ENCODE measurements at regions not wholly inside any gene's neighbourhood (a gene's known extent, or its start where the extent isn't known, plus 50 kb on each side); places are given as distances from the start of the nearest gene placed in this dataset.

- DNase-seq (ENCODE audit: low spot score in 2 of 2) = no peak
- no peak for ATAC-seq (ENCODE audit: low read depth)
- Mint-ChIP-seq H3K27me3 (no peaks in the 10 kb centered on the region), H3K4me1 (no peaks in the 10 kb centered on the region), H3K27ac (no peak overlapping the region), H3K9me3 (peaks cover 3% of the 10 kb centered on the region), H3K4me3 (no peak overlapping the region), H3K36me3 (no peaks in the 10 kb centered on the region)
These were observed 1139.3 kb upstream of the CELF2 start for GRCh38 chr10:9878383-9878782.

DNA sequence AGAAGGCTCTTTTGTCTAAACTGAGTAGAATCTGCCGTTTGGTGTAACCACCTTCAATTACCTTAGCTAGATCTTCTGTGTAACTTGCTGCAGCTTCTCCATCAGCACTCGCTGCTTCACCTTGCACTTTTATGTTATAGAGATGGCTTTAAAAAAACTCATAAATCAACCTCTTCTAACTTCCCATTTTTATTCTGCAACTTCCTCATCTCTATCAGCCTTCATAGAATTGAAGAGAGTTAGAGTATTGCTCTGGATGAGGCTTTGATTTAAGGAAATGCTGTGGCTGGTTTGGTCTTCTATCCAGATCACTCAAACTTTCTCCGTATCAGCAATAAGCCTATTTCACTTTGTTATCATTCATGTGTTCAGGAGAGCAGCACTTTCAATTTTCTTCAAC lies 1131.9 kb upstream of the CELF2 start:
- H3K36me3 Mint-ChIP-seq = no peaks in the 10 kb centered on the region
- ATAC-seq (ENCODE audit: low read depth) = no peak
- no peak overlapping the region for H3K4me3 Mint-ChIP-seq
- H3K27me3 Mint-ChIP-seq = no peaks in the 10 kb centered on the region
- H3K9me3 Mint-ChIP-seq = peaks cover 8% of the 10 kb centered on the region
- no peak for DNase-seq (ENCODE audit: low spot score in 2 of 2)
- no peaks in the 10 kb centered on the region for H3K4me1 Mint-ChIP-seq
- H3K27ac Mint-ChIP-seq = no peak overlapping the region

DNA sequence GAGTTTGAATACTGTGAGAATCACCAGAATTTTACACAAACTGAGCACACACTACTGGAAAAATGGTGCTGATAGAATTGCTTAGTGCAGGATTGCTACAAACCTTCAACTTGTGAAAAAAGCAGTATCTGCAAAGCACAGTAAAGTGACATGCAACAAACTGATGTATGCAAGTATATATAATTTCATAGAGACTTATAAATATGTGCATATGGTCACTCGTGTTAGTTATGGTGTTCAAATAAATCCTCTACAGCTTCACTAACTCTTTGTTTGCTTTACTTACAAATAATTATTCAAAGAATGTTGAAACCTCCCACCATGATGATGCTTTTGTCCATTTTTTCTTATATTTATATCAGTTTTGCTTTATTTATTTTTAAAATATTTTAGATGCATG lies 1130.9 kb upstream of the CELF2 start:
- Mint-ChIP-seq H3K27me3 (no peaks in the 10 kb centered on the region), H3K9me3 (peaks cover 8% of the 10 kb centered on the region), H3K4me3 (no peak overlapping the region), H3K36me3 (no peaks in the 10 kb centered on the region), H3K4me1 (no peaks in the 10 kb centered on the region), H3K27ac (no peak overlapping the region)
- ATAC-seq (ENCODE audit: low read depth) (no peak), DNase-seq (ENCODE audit: low spot score in 2 of 2) (no peak)

DNA sequence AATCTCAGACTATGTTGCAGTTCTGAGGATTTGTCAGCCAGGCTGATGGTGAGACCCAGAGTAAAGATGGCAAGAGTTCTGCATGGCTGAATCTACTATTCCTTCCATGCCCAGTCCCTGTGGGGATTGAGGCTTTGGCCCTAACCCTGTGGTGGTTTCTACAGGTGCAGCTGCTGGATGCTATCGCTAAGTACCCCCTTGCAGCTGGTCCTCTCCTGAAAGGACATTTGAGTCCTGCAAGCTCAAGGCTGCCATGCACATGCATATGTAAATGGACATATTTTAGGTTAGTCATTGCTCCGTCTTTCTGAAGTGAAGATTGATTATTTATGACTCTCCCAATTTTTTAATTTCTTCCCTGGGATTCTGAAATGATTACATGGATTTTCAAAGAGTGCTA lies 1122.2 kb upstream of the CELF2 start:
- Mint-ChIP-seq H3K9me3 (peaks cover 2% of the 10 kb centered on the region), H3K4me1 (no peaks in the 10 kb centered on the region), H3K27ac (no peak overlapping the region), H3K36me3 (no peaks in the 10 kb centered on the region), H3K4me3 (no peak overlapping the region), H3K27me3 (no peaks in the 10 kb centered on the region)
- DNase-seq (ENCODE audit: low spot score in 2 of 2) = no peak
- no peak for ATAC-seq (ENCODE audit: low read depth)

DNA sequence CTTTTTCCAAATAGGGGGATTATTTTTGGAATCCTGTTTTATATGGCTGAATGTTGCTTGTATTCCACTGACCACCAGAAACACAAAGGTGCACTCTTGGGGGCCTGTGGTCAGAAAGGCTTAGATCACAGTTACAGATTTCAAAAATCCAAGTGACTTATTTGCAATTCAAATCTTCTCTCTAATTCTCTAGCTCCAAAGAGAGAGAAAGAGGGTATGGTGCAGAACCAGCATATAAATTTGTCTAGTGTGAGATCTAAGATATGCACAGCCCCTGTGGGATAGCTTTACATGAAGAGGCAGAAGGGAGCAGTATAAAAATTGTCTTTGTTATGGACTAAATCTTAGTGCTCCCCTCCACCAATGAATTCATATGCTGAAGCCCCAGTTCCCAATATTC lies 1121.7 kb upstream of the CELF2 start:
- H3K4me1 Mint-ChIP-seq = no peaks in the 10 kb centered on the region
- H3K36me3 Mint-ChIP-seq = no peaks in the 10 kb centered on the region
- H3K27ac Mint-ChIP-seq = no peak overlapping the region
- H3K27me3 Mint-ChIP-seq = no peaks in the 10 kb centered on the region
- no peak overlapping the region for H3K4me3 Mint-ChIP-seq
- no peak for DNase-seq (ENCODE audit: low spot score in 2 of 2)
- peaks cover 2% of the 10 kb centered on the region for H3K9me3 Mint-ChIP-seq
- no peak for ATAC-seq (ENCODE audit: low read depth)

DNA sequence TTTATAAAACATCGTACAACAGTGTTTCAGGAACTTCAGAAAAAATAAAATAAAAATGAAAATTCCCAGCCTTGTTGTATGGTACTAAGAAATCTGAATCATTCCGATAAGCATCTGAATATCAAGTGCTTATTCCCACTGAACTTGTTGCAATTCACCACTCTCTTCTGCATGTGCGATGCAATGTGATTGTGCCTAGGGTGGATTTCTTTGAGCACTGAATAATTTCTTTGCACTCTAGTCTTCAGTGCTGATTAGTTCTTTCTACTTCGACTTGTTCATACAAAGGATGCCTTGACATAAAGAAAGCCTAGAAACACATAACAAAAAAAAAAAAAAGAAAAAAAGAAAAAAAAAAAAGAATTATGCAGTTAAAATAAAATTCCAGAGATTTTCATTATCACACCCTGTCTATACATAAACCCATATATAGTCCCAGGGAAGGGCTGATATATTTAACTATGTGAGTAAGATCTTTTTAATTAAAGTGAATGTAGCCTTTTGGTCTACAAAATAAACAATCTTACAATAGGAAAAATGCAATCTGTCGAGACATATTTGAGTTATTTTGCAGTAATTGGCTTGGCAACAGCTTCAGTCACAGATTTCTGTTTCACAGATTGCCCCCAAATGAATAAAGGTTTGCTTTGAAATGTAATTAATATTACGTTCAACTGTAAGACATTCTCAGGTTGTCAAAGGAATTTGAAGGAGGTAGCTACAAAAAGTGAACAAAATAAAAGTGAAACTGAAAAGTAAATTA lies 1118.9 kb upstream of the CELF2 start:
- DNase-seq (ENCODE audit: low spot score in 2 of 2) = no peak
- Mint-ChIP-seq H3K27me3 (no peaks in the 10 kb centered on the region), H3K27ac (no peak overlapping the region), H3K4me1 (no peaks in the 10 kb centered on the region), H3K9me3 (peaks cover 2% of the 10 kb centered on the region), H3K4me3 (no peak overlapping the region), H3K36me3 (no peaks in the 10 kb centered on the region)
- no peak for ATAC-seq (ENCODE audit: low read depth)

DNA sequence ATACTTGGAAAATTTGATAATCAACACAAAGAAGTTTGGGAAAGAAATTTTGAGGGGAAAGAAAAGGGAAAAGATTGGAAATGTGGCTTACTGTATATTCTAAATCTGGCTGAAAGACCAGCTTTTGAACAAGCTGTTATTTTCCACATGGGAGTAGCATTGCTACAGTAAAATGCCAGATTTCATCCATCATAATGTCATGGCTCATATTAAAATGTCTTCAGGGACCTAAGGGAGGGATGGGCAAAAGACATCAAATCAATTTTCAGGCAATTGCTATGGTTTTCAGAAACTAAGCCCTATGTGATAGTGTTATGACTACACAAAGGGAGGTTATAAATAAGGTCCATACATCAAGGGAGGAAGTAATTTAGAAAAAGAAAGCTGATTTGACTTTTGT lies 1116.9 kb upstream of the CELF2 start:
- H3K27me3 Mint-ChIP-seq = no peaks in the 10 kb centered on the region
- H3K4me3 Mint-ChIP-seq = no peak overlapping the region
- no peak overlapping the region for H3K27ac Mint-ChIP-seq
- no peaks in the 10 kb centered on the region for H3K9me3 Mint-ChIP-seq
- DNase-seq (ENCODE audit: low spot score in 2 of 2) (no peak), ATAC-seq (ENCODE audit: low read depth) (no peak)
- no peaks in the 10 kb centered on the region for H3K4me1 Mint-ChIP-seq
- no peaks in the 10 kb centered on the region for H3K36me3 Mint-ChIP-seq

GRCh38 chr10:9901971-9902370 lies 1115.7 kb upstream of the CELF2 start:
- no peaks in the 10 kb centered on the region for H3K27me3 Mint-ChIP-seq
- H3K9me3 Mint-ChIP-seq = no peaks in the 10 kb centered on the region

DNA sequence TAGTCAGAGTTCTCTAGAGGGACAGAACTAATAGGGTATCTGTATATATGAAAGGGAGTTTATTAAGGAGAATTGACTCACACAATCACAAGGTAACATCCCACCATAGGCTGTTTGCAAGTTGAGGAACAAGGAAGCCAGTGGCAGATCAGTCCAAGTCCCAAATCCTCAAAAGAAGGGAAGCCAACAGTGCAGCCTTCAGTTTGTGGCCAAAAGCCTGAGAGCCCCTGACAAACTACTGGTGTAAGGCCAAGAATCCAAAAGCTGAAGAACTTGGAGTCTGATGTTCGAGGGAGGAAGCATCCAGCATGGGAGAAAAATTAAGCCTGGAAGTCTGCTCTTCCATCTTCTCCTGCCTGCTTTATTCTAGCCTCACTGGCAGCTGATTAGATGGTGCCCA lies 1107.2 kb upstream of the CELF2 start:
- Mint-ChIP-seq H3K4me1 (no peaks in the 10 kb centered on the region), H3K27me3 (no peaks in the 10 kb centered on the region), H3K27ac (no peak overlapping the region), H3K9me3 (peaks cover 3% of the 10 kb centered on the region), H3K36me3 (no peaks in the 10 kb centered on the region), H3K4me3 (no peak overlapping the region)
- no peak for ATAC-seq (ENCODE audit: low read depth)
- DNase-seq (ENCODE audit: low spot score in 2 of 2) = no peak

More at GRCh38 chr10:9901971-9902370, 1115.7 kb upstream of the CELF2 start:
- no peaks in the 10 kb centered on the region for H3K36me3 Mint-ChIP-seq
- H3K4me1 Mint-ChIP-seq = no peaks in the 10 kb centered on the region
- ATAC-seq (ENCODE audit: low read depth) (no peak), DNase-seq (ENCODE audit: low spot score in 2 of 2) (no peak)
- no peak overlapping the region for H3K4me3 Mint-ChIP-seq
- no peak overlapping the region for H3K27ac Mint-ChIP-seq

- Mint-ChIP-seq H3K4me1 (no peaks in the 10 kb centered on the region), H3K4me3 (no peak overlapping the region), H3K27me3 (no peaks in the 10 kb centered on the region), H3K27ac (no peak overlapping the region), H3K9me3 (peaks cover 3% of the 10 kb centered on the region), H3K36me3 (no peaks in the 10 kb centered on the region)
- ATAC-seq (ENCODE audit: low read depth) (no peak), DNase-seq (ENCODE audit: low spot score in 2 of 2) (no peak)
These were observed 1106.2 kb upstream of the CELF2 start for GRCh38 chr10:9911488-9911887.

DNA sequence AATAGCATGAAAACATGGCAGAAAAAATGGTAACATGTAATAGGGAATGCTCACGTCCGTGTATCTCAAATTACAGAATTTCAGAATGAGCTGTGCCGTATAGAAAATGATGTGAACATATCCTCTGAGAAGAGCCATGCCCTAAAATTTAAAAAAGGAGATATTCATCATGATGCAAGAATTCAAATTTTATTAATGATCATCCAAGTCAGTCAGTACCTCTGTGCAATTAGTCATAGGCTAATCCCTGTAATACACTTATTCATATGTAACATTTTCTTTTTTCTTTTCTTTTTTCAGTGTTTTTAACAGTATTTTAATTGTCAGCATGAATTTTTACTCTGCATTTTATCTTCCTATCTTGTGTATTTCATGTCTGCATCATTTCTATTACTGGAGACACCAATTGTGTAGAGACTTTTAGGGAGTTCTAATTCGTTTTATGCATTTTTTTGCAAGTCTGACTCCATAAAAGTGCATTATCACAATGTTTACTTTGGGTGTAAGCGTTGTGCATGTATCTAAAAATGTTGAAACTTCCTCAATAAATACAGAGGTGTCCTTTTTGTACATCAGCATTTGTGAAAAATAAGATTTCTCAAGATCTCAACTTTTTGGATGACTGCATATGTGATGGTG lies 1103.7 kb upstream of the CELF2 start:
- ATAC-seq (ENCODE audit: low read depth) (no peak), DNase-seq (ENCODE audit: low spot score in 2 of 2) (no peak)
- no peaks in the 10 kb centered on the region for H3K27me3 Mint-ChIP-seq
- H3K36me3 Mint-ChIP-seq = no peaks in the 10 kb centered on the region
- H3K9me3 Mint-ChIP-seq = peaks cover 1% of the 10 kb centered on the region
- no peaks in the 10 kb centered on the region for H3K4me1 Mint-ChIP-seq
- H3K4me3 Mint-ChIP-seq = no peak overlapping the region
- no peak overlapping the region for H3K27ac Mint-ChIP-seq

- Mint-ChIP-seq H3K27me3 (peaks cover 1% of the 10 kb centered on the region), H3K27ac (no peak overlapping the region), H3K36me3 (no peaks in the 10 kb centered on the region), H3K9me3 (peaks cover 7% of the 10 kb centered on the region), H3K4me1 (no peaks in the 10 kb centered on the region), H3K4me3 (no peak overlapping the region)
- DNase-seq (ENCODE audit: low spot score in 2 of 2) (no peak), ATAC-seq (ENCODE audit: low read depth) (no peak)
These were observed 1096.1 kb upstream of the CELF2 start for GRCh38 chr10:9921544-9921943.

DNA sequence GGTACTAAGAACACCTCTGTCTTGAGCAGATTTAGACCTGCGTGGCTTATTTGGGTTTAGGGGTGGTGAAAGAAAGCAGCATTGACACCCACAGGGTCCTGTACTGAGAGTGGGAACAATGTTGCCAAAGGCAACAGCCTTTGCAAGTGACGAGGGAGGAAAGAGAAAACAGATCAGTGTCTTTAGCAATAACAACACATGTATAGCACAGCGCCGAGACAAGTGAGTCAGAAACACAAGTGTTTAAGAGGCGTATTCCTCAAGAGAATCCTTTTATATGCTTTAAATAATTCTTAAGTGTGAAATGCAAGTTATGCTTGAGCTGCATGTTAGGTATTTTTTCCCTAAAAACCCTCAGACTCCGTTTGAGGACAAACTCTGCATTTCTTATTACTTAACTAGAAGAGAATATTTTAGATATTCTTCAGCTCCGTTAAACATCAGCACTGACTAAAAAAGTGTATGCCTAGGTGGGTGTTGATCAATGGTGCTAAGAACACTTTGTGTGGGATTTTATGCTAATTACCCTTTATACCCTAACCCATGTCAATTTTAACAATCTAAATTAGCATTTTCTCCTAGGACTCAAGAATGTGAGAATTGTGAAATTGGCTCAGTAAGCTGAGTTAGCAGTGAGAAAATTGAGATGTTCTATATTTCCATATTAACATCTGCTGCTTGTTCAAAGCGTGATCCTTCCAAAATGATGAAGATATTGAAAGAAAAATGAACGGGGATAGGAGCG lies 1095.4 kb upstream of the CELF2 start:
- H3K9me3 Mint-ChIP-seq = peaks cover 7% of the 10 kb centered on the region
- H3K27me3 Mint-ChIP-seq = peaks cover 1% of the 10 kb centered on the region
- ATAC-seq (ENCODE audit: low read depth) (no peak), DNase-seq (ENCODE audit: low spot score in 2 of 2) (no peak)
- H3K4me1 Mint-ChIP-seq = no peaks in the 10 kb centered on the region
- H3K36me3 Mint-ChIP-seq = no peaks in the 10 kb centered on the region
- no peak overlapping the region for H3K27ac Mint-ChIP-seq
- H3K4me3 Mint-ChIP-seq = no peak overlapping the region

DNA sequence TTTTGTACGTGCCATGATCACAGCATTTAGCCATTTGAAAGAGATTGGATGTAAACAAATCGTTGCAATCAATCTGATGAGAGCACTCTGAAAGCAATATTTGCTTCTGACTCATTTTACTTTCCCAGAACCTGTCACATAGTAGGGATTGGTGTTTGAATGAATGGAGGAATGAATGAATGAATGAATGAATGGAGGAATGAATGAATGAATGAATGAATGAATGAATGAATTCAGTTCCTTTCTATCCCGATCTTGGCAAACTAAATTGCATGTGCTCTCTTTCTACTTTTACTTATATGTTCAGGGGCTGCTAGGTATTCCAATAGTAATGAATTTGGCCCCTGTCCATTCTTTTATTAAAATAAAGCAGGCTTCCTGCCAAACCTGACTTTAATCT lies 1091.7 kb upstream of the CELF2 start:
- peaks cover 4% of the 10 kb centered on the region for H3K9me3 Mint-ChIP-seq
- no peak overlapping the region for H3K27ac Mint-ChIP-seq
- H3K27me3 Mint-ChIP-seq = peaks cover 1% of the 10 kb centered on the region
- H3K4me1 Mint-ChIP-seq = no peaks in the 10 kb centered on the region
- H3K36me3 Mint-ChIP-seq = no peaks in the 10 kb centered on the region
- no peak for ATAC-seq (ENCODE audit: low read depth)
- no peak for DNase-seq (ENCODE audit: low spot score in 2 of 2)
- no peak overlapping the region for H3K4me3 Mint-ChIP-seq

Data from memory B cell (primary cell).